Suprapubic skin (tissue), 4 donors: ENCODE measurements at regions not wholly inside any gene's neighbourhood (a gene's known extent, or its start where the extent isn't known, plus 50 kb on each side); places are given as distances from the start of the nearest gene placed in this dataset.

Experiments
- DNase-seq, 2 donors: peaks; one replicate each; pipeline ENCODE4 v3.0.0-alpha.2; 2019; ENCODE audit warnings: low spot score in 2 of 2
- H3K27ac ChIP-seq: fragments of 200-600 bp; sonication (generic); one replicate; pipeline ENCODE4 v1.5.1; 2019
- H3K27me3 ChIP-seq: fragments of 200-600 bp; sonication (generic); one replicate; pipeline ENCODE4 v1.5.1; 2019
- H3K36me3 ChIP-seq: fragments of 200-600 bp; sonication (generic); one replicate; pipeline ENCODE4 v1.5.1; 2019
- H3K4me1 ChIP-seq: fragments of 200-600 bp; sonication (generic); one replicate; pipeline ENCODE4 v1.5.1; 2019
- H3K4me3 ChIP-seq: fragments of 200-600 bp; sonication (generic); one replicate; pipeline ENCODE4 v1.5.1; 2019; ENCODE audit warnings: mild to moderate bottlenecking
- H3K9me3 ChIP-seq: fragments of 200-600 bp; sonication (generic); one replicate; pipeline ENCODE4 v1.5.1; 2019
- EP300 ChIP-seq: sonication (generic); formaldehyde crosslinking; IDR thresholded peaks from one replicate; pipeline ENCODE4 v1.6.1; 2017; ENCODE audit warnings: antibody characterized with exemption
- POLR2A ChIP-seq, 2 donors: fragments of 450-650 bp; IDR thresholded peaks; one replicate each; pipeline ENCODE4 v1.6.1; 2017; ENCODE audit warnings: antibody characterized with exemption in 2 of 2, mild to moderate bottlenecking in 2 of 2, moderate library complexity in 2 of 2
- POLR2AphosphoS5 ChIP-seq, 3 donors: sonication (generic); formaldehyde crosslinking; IDR thresholded peaks; one replicate each; pipeline ENCODE4 v1.6.1; 2017; ENCODE audit warnings: antibody characterized with exemption in 3 of 3
- WGBS: methylation state at CpG from one replicate; pipeline ENCODE4 v1.1.5; 2018; 5-methylcytosine and 5-hydroxymethylcytosine counted together
- TF ChIP-seq, protein P1 (sequence below), 2 donors: fragments of 200-600 bp in 1 of 2; fragments of 450-650 bp in 1 of 2; sonication (generic) in 1 of 2; IDR thresholded peaks; one replicate each; pipeline ENCODE4 v1.5.1; 2016 to 2019; ENCODE audit warnings: antibody characterized with exemption in 2 of 2, mild to moderate bottlenecking in 1 of 2, moderate library complexity in 1 of 2

DNA sequence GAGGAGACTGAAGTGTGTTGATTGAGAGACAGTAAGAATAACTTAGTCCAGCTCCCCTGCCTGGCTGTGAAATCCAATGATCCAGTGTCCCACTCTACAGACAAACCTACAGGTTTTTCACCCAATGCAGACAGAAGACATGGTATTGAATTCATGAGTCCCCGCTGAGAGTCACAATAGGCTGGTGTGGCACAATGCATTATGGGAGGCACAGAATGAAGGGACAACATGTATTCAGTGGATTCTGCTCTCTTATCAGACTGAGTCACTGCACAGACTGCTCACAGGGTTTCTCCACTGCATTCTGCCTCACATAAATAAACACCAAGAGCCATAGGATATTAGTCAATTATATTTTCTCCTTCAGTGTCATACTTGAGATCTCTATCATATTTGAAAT lies 55.2 kb upstream of the TOP3B start:
- Histone ChIP-seq H3K4me3 (no peak overlapping the region), H3K9me3 (no peaks in the 10 kb centered on the region), H3K4me1 (no peaks in the 10 kb centered on the region), H3K27me3 (peaks cover 3% of the 10 kb centered on the region), H3K27ac (no peak overlapping the region), H3K36me3 (no peaks in the 10 kb centered on the region)
- TF ChIP-seq POLR2AphosphoS5 (IDR thresholded peaks at IDR 0.05) (no peak), POLR2A (IDR thresholded peaks at IDR 0.05) (no peak), EP300 (no peak)
- TF ChIP-seq, protein P1, sequence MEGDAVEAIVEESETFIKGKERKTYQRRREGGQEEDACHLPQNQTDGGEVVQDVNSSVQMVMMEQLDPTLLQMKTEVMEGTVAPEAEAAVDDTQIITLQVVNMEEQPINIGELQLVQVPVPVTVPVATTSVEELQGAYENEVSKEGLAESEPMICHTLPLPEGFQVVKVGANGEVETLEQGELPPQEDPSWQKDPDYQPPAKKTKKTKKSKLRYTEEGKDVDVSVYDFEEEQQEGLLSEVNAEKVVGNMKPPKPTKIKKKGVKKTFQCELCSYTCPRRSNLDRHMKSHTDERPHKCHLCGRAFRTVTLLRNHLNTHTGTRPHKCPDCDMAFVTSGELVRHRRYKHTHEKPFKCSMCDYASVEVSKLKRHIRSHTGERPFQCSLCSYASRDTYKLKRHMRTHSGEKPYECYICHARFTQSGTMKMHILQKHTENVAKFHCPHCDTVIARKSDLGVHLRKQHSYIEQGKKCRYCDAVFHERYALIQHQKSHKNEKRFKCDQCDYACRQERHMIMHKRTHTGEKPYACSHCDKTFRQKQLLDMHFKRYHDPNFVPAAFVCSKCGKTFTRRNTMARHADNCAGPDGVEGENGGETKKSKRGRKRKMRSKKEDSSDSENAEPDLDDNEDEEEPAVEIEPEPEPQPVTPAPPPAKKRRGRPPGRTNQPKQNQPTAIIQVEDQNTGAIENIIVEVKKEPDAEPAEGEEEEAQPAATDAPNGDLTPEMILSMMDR (IDR thresholded peaks at IDR 0.05), result no peak
- WGBS, result 100% methylated on average over 1 of the region's 1 CpG
- no peak for DNase-seq

GRCh38 chr22:22037229-22037628 lies 54.6 kb upstream of the TOP3B start:
- H3K27me3 ChIP-seq, result peaks cover 3% of the 10 kb centered on the region
- no peak overlapping the region for H3K27ac ChIP-seq
- H3K4me3 ChIP-seq, result no peak overlapping the region
- H3K36me3 ChIP-seq, result no peaks in the 10 kb centered on the region
- no peak for DNase-seq
- H3K9me3 ChIP-seq, result no peaks in the 10 kb centered on the region
- TF ChIP-seq POLR2A (IDR thresholded peaks at IDR 0.05) (no peak), POLR2AphosphoS5 (IDR thresholded peaks at IDR 0.05) (no peak), EP300 (no peak)
- TF ChIP-seq, protein P1 (IDR thresholded peaks at IDR 0.05), result no peak
- no peaks in the 10 kb centered on the region for H3K4me1 ChIP-seq

DNA sequence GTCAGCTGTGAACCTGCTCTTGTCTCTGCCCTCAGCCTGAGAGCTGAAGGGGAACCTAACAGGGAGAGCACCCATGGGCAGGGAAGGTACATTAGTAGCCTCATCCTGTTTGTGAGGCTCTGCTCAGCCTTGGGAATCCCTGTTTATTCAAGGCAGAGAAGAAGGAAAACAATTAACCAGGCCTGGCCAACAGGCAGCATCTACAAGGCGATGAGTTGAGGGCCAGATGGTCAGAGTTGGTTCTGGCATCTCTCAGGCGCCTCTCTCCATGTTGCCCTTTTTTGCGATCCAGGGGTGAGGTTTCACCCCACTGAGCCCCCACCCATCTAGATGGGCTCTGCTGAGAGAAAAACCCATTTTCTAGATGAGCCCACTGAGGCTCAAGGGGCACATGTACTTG lies 54.0 kb upstream of the TOP3B start:
- no peaks in the 10 kb centered on the region for H3K36me3 ChIP-seq
- WGBS, result 93% methylated on average over 3 of the region's 3 CpGs
- TF ChIP-seq POLR2A (IDR thresholded peaks at IDR 0.05) (no peak), POLR2AphosphoS5 (IDR thresholded peaks at IDR 0.05) (no peak), EP300 (no peak)
- TF ChIP-seq, protein P1 (IDR thresholded peaks at IDR 0.05), result no peak
- no peak overlapping the region for H3K27ac ChIP-seq
- H3K4me3 ChIP-seq, result no peak overlapping the region
- H3K27me3 ChIP-seq, result peaks cover 3% of the 10 kb centered on the region
- no peaks in the 10 kb centered on the region for H3K9me3 ChIP-seq
- DNase-seq, result no peak
- no peaks in the 10 kb centered on the region for H3K4me1 ChIP-seq

GRCh38 chr22:22035771-22036314 lies 53.3 kb upstream of the TOP3B start:
- H3K27me3 ChIP-seq, result peaks cover 3% of the 10 kb centered on the region
- 76% methylated on average over 4 of the region's 4 CpGs for WGBS

DNA sequence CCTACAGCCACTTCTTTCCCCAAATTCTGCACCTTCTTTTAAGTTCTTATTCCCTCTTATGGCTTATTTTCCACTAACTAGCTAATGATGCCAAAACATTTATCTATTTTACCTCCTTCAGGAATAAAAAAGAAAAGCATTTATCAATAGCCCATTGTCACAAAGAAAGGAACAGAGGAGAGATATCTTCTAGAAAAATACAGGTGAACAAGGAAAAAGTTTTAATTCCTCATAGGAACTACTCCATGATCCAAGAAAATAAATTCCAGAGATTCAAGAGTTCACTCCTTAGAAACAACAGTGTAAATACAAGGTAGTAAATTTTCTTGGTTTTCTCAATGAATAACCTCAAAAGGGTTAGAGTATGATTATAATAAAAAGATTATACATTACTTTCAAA lies 52.6 kb upstream of the TOP3B start:
- Histone ChIP-seq H3K36me3 (no peaks in the 10 kb centered on the region), H3K4me3 (no peak overlapping the region), H3K9me3 (no peaks in the 10 kb centered on the region), H3K4me1 (no peaks in the 10 kb centered on the region), H3K27ac (no peak overlapping the region), H3K27me3 (peaks cover 3% of the 10 kb centered on the region)
- no peak for TF ChIP-seq EP300
- no peak for TF ChIP-seq POLR2AphosphoS5 (IDR thresholded peaks at IDR 0.05)
- TF ChIP-seq, protein P1 (IDR thresholded peaks at IDR 0.05), result no peak
- TF ChIP-seq POLR2A (IDR thresholded peaks at IDR 0.05), result no peak
- DNase-seq, result no peak

More at GRCh38 chr22:22035771-22036314, 53.3 kb upstream of the TOP3B start:
- H3K4me1 ChIP-seq, result no peaks in the 10 kb centered on the region
- no peaks in the 10 kb centered on the region for H3K9me3 ChIP-seq
- no peak overlapping the region for H3K27ac ChIP-seq
- H3K4me3 ChIP-seq, result no peak overlapping the region
- TF ChIP-seq, protein P1 (IDR thresholded peaks at IDR 0.05), result no peak
- TF ChIP-seq POLR2AphosphoS5 (IDR thresholded peaks at IDR 0.05) (no peak), POLR2A (IDR thresholded peaks at IDR 0.05) (no peak), EP300 (no peak)
- no peak for DNase-seq
- H3K36me3 ChIP-seq, result no peaks in the 10 kb centered on the region
